ENCODE measurements at regions not wholly inside any gene's neighbourhood (a gene's known extent, or its start where the extent isn't known, plus 50 kb on each side); places are given as distances from the start of the nearest gene placed in this dataset.

DNA sequence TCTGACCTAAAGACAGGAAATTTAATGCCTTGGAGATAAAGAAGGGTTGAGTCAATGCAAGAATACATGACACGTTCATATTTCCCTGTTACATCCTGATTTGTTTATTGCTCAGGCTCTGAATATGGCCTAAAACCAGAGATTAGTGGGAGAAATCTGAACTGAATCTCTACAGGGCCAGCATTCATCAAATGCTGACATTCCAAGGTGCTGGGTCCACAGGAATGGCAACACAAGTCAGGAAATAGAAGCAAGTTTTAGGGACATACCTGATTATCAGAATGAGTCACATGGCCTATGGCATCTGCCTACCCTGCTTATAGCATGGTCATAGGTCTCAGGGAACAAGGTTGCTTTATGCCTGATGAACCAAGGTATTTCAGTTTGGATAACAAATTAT is 117.4 kb upstream of the CES5A start:
- TF ChIP-seq EZH2phosphoT487 (IDR thresholded peaks at IDR 0.05; ENCODE audit: low read depth) (no peak), CTCF (IDR thresholded peaks at IDR 0.05; ENCODE audit: low read depth, low read length) (no peak)
